ENCODE measurements at regions not wholly inside any gene's neighbourhood (a gene's known extent, or its start where the extent isn't known, plus 50 kb on each side); places are given as distances from the start of the nearest gene placed in this dataset.

GRCh38 chr12:65649126-65649525, 175.2 kb upstream of the HMGA2 start:
- H3K9me2 ChIP-seq (ENCODE audit: insufficient read depth), result no peaks in the 10 kb centered on the region
- H3K4me2 ChIP-seq, result peak overlapping the region; percentile 69
- no peak overlapping the region for H2AFZ ChIP-seq
- H3K36me3 ChIP-seq (ENCODE audit: low read depth), result no peaks in the 10 kb centered on the region
- peaks cover 35% of the 10 kb centered on the region for H3F3A ChIP-seq (ENCODE audit: insufficient read depth, low read depth)
- H3K27me3 ChIP-seq (ENCODE audit: insufficient read depth, low read depth), result no peaks in the 10 kb centered on the region
- H4K20me1 ChIP-seq (ENCODE audit: insufficient read depth), result no peaks in the 10 kb centered on the region
- TF ChIP-seq CTCF (conservative IDR thresholded peaks at IDR 0.05) (no peak), EZH2 (IDR thresholded peaks at IDR 0.05; ENCODE audit: low read depth) (no peak)
- ChIA-PET POLR2A (ENCODE audit: unreplicated experiment) (interaction anchor here (0.6 kb wide), 1 partner anchor 46 kb away, joined by 3 read pairs; no protein-coding TSS in a partner anchor), CTCF (no interaction called here)
- intact Hi-C loops (cut with micrococcal nuclease; ENCODE audit: unreplicated experiment), result loop anchor here (5.0 kb wide), 1 partner anchor 47 kb away; no protein-coding TSS in a partner anchor
- H3K27ac ChIP-seq, result peak overlapping the region; percentile 96
- DNase-seq, result peak; percentile 27 to 98
- no peak overlapping the region for H3K4me3 ChIP-seq
- no peaks in the 10 kb centered on the region for H3K79me2 ChIP-seq (ENCODE audit: low read depth)
- no TSS peak for BruUV-seq (replicated peaks)
- H3K9me3 ChIP-seq (ENCODE audit: insufficient read depth, low read depth), result peaks cover 13% of the 10 kb centered on the region; the same call in 1 of the 2 replicates
- peaks cover 47% of the 10 kb centered on the region for H3K4me1 ChIP-seq (replicated peaks; ENCODE audit: insufficient read depth)

GRCh38 chr12:65651060-65651459, 173.2 kb upstream of the HMGA2 start:
- DNase-seq, result no peak
- no peak overlapping the region for H2AFZ ChIP-seq
- no peaks in the 10 kb centered on the region for H3K79me2 ChIP-seq (ENCODE audit: low read depth)
- no peak overlapping the region for H3K4me2 ChIP-seq
- POLR2A ChIA-PET (ENCODE audit: unreplicated experiment), result no interaction called here
- H3K4me3 ChIP-seq, result no peak overlapping the region
- H3K27ac ChIP-seq, result peak overlapping the region; percentile 96
- no peaks in the 10 kb centered on the region for H3K9me2 ChIP-seq (ENCODE audit: insufficient read depth)
- TF ChIP-seq EZH2 (IDR thresholded peaks at IDR 0.05; ENCODE audit: low read depth) (no peak), CTCF (conservative IDR thresholded peaks at IDR 0.05) (no peak)
- no peaks in the 10 kb centered on the region; the same call in 1 of the 2 replicates for H3K36me3 ChIP-seq (ENCODE audit: low read depth)
- no peaks in the 10 kb centered on the region for H4K20me1 ChIP-seq (ENCODE audit: insufficient read depth)
- BruUV-seq (replicated peaks), result no TSS peak
- CTCF ChIA-PET, result no interaction called here
- peaks cover 19% of the 10 kb centered on the region for H3K9me3 ChIP-seq (ENCODE audit: insufficient read depth, low read depth)
- no peaks in the 10 kb centered on the region for H3K27me3 ChIP-seq (ENCODE audit: insufficient read depth, low read depth)
- H3F3A ChIP-seq (ENCODE audit: insufficient read depth, low read depth), result peaks cover 46% of the 10 kb centered on the region
- H3K4me1 ChIP-seq (replicated peaks; ENCODE audit: insufficient read depth), result peaks cover 62% of the 10 kb centered on the region
- intact Hi-C loops (cut with micrococcal nuclease; ENCODE audit: unreplicated experiment), result no loop called here

- no peaks in the 10 kb centered on the region for H3K27me3 ChIP-seq (ENCODE audit: insufficient read depth, low read depth)
- no peak overlapping the region for H3K4me3 ChIP-seq
- CTCF ChIA-PET, result no interaction called here
- peaks cover 69% of the 10 kb centered on the region for H3K4me1 ChIP-seq (replicated peaks; ENCODE audit: insufficient read depth)
- H2AFZ ChIP-seq, result no peak overlapping the region
- H3K9me3 ChIP-seq (ENCODE audit: insufficient read depth, low read depth), result peaks cover 19% of the 10 kb centered on the region
- POLR2A ChIA-PET (ENCODE audit: unreplicated experiment), result no interaction called here
- no TSS peak for BruUV-seq (replicated peaks)
- no peaks in the 10 kb centered on the region for H4K20me1 ChIP-seq (ENCODE audit: insufficient read depth)
- TF ChIP-seq CTCF (conservative IDR thresholded peaks at IDR 0.05) (no peak), EZH2 (IDR thresholded peaks at IDR 0.05; ENCODE audit: low read depth) (no peak)
- H3K27ac ChIP-seq, result no peak overlapping the region
- no peak for DNase-seq
- intact Hi-C loops (cut with micrococcal nuclease; ENCODE audit: unreplicated experiment), result no loop called here
- H3K4me2 ChIP-seq, result no peak overlapping the region
- no peaks in the 10 kb centered on the region for H3K79me2 ChIP-seq (ENCODE audit: low read depth)
- no peaks in the 10 kb centered on the region for H3K9me2 ChIP-seq (ENCODE audit: insufficient read depth)
- no peaks in the 10 kb centered on the region; the same call in 1 of the 2 replicates for H3K36me3 ChIP-seq (ENCODE audit: low read depth)
- H3F3A ChIP-seq (ENCODE audit: insufficient read depth, low read depth), result peaks cover 54% of the 10 kb centered on the region
Measured at GRCh38 chr12:65653321-65653720, 171.0 kb upstream of the HMGA2 start.

Measured in PC-9 (cell line).